GM23338 (cell line): ENCODE measurements at regions not wholly inside any gene's neighbourhood (a gene's known extent, or its start where the extent isn't known, plus 50 kb on each side); places are given as distances from the start of the nearest gene placed in this dataset.

Source experiments
- ATAC-seq: fragments of 200-7000 bp; cut with Tn5 transposase; 3 replicates; pipeline ENCODE4 v1.9.1; 2020
- DNase-seq: peaks from one replicate; pipeline ENCODE4 v3.0.0-alpha.2; 2015; ENCODE audit warnings: low spot score
- H2AFZ ChIP-seq: fragments of 200-600 bp; sonication (generic); 2 replicates; pipeline ENCODE4 v1.8.0; 2016; ENCODE audit warnings: antibody characterized with exemption, mild to moderate bottlenecking, moderate library complexity
- H3F3A ChIP-seq: fragments of 200-600 bp; sonication (generic); replicated peaks from 2 replicates; pipeline ENCODE4 v1.8.0; 2017; ENCODE audit warnings: antibody characterized with exemption, mixed run types, low read depth
- H3K27ac ChIP-seq: fragments of 200-600 bp; sonication (generic); 2 replicates; pipeline ENCODE4 v1.6.1; 2016; ENCODE audit warnings: low read depth
- H3K27me3 ChIP-seq: fragments of 200-600 bp; sonication (generic); 2 replicates; pipeline ENCODE4 v1.8.0; 2016; ENCODE audit warnings: mild to moderate bottlenecking, mixed run types, moderate library complexity; ENCODE audit not compliant: insufficient read depth
- H3K36me3 ChIP-seq: fragments of 200-600 bp; sonication (generic); 2 replicates; pipeline ENCODE4 v1.8.0; 2016; ENCODE audit warnings: mild to moderate bottlenecking; ENCODE audit not compliant: insufficient read depth
- H3K4me1 ChIP-seq: fragments of 200-600 bp; sonication (generic); 2 replicates; pipeline ENCODE4 v1.8.0; 2016; ENCODE audit warnings: mild to moderate bottlenecking, moderate library complexity; ENCODE audit not compliant: insufficient read depth
- H3K4me2 ChIP-seq: fragments of 200-600 bp; sonication (generic); 2 replicates; pipeline ENCODE4 v1.7.1; 2017; ENCODE audit warnings: mixed run types
- H3K4me3 ChIP-seq: fragments of 200-600 bp; sonication (generic); 2 replicates; pipeline ENCODE4 v1.6.1; 2016; ENCODE audit warnings: mixed run types
- H3K79me2 ChIP-seq: fragments of 200-600 bp; sonication (generic); replicated peaks from 2 replicates; pipeline ENCODE4 v1.8.0; 2017; ENCODE audit warnings: mild to moderate bottlenecking; ENCODE audit not compliant: insufficient read depth
- H3K9me2 ChIP-seq: fragments of 200-600 bp; sonication (generic); 2 replicates; pipeline ENCODE4 v1.8.0; 2017; ENCODE audit not compliant: insufficient read depth
- H4K20me1 ChIP-seq: fragments of 200-600 bp; sonication (generic); replicated peaks from 2 replicates; pipeline ENCODE4 v1.8.0; 2017; ENCODE audit warnings: mild to moderate bottlenecking; ENCODE audit not compliant: insufficient read depth
- H3K27ac Mint-ChIP-seq: 2 replicates; pipeline ENCODE4 v1.8.0; 2020; ENCODE audit warnings: inconsistent platforms, mild to moderate bottlenecking, moderate library complexity, mixed read lengths
- H3K27me3 Mint-ChIP-seq: 3 replicates; pipeline ENCODE4 v1.8.0; 2022; ENCODE audit warnings: low read depth, mild to moderate bottlenecking, moderate library complexity, mixed read lengths, inconsistent platforms; ENCODE audit not compliant: insufficient read depth, poor library complexity
- H3K36me3 Mint-ChIP-seq: 3 replicates; pipeline ENCODE4 v1.8.0; 2021; ENCODE audit warnings: low read depth, mild to moderate bottlenecking, inconsistent platforms, moderate library complexity, mixed read lengths
- H3K4me1 Mint-ChIP-seq: 3 replicates; pipeline ENCODE4 v1.8.0; 2020; ENCODE audit warnings: mild to moderate bottlenecking, inconsistent platforms, mixed read lengths
- H3K4me3 Mint-ChIP-seq: 3 replicates; pipeline ENCODE4 v1.8.0; 2021; ENCODE audit warnings: moderate library complexity, mild to moderate bottlenecking, inconsistent platforms, mixed read lengths
- H3K9me3 Mint-ChIP-seq: 3 replicates; pipeline ENCODE4 v1.8.0; 2020; ENCODE audit warnings: moderate library complexity, mild to moderate bottlenecking, inconsistent platforms, mixed read lengths
- CREB1 ChIP-seq: fragments of 250-450 bp; sonication (Bioruptor Pico); IDR thresholded peaks from 2 replicates; pipeline ENCODE4 v1.5.0; 2020; ENCODE audit warnings: low read depth, mild to moderate bottlenecking, moderate library complexity
- EZH2 ChIP-seq: fragments of 200-600 bp; sonication (generic); IDR thresholded peaks from one replicate; pipeline ENCODE4 v1.8.0; 2017; ENCODE audit warnings: antibody characterized with exemption, mild to moderate bottlenecking, low read depth; ENCODE audit not compliant: unreplicated experiment
- EZH2phosphoT487 ChIP-seq: fragments of 200-600 bp; sonication (generic); IDR thresholded peaks from one replicate; pipeline ENCODE4 v1.8.1; 2018; ENCODE audit warnings: antibody characterized with exemption; ENCODE audit not compliant: unreplicated experiment
- JUNB ChIP-seq: IDR thresholded peaks from one replicate; pipeline ENCODE4 v1.6.1; 2016; ENCODE audit warnings: antibody characterized with exemption; ENCODE audit not compliant: unreplicated experiment
- POLR2AphosphoS5 ChIP-seq: IDR thresholded peaks from 2 replicates; pipeline ENCODE4 v1.6.1; 2016; ENCODE audit warnings: antibody characterized with exemption, low read depth
- TF ChIP-seq, protein P1 (sequence below), 2 experiments: fragments of 200-600 bp in 1 of 2; sonication (generic) in 1 of 2; conservative IDR thresholded peaks; 2 replicates each; pipeline versions ENCODE4 v1.5.1 to v1.6.1; 2016 to 2017; ENCODE audit warnings: antibody characterized with exemption in 2 of 2, low read depth in 2 of 2, mild to moderate bottlenecking in 2 of 2, moderate library complexity in 1 of 2
- TF ChIP-seq, protein P2 (sequence below): fragments of 250-450 bp; sonication (Bioruptor Pico); IDR thresholded peaks from 2 replicates; pipeline ENCODE4 v1.5.0; 2020; ENCODE audit warnings: mild to moderate bottlenecking, moderate library complexity
- TF ChIP-seq, protein P3 (sequence below): IDR thresholded peaks from one replicate; pipeline ENCODE4 v1.6.1; 2018; ENCODE audit warnings: antibody characterized with exemption; ENCODE audit not compliant: unreplicated experiment

DNA sequence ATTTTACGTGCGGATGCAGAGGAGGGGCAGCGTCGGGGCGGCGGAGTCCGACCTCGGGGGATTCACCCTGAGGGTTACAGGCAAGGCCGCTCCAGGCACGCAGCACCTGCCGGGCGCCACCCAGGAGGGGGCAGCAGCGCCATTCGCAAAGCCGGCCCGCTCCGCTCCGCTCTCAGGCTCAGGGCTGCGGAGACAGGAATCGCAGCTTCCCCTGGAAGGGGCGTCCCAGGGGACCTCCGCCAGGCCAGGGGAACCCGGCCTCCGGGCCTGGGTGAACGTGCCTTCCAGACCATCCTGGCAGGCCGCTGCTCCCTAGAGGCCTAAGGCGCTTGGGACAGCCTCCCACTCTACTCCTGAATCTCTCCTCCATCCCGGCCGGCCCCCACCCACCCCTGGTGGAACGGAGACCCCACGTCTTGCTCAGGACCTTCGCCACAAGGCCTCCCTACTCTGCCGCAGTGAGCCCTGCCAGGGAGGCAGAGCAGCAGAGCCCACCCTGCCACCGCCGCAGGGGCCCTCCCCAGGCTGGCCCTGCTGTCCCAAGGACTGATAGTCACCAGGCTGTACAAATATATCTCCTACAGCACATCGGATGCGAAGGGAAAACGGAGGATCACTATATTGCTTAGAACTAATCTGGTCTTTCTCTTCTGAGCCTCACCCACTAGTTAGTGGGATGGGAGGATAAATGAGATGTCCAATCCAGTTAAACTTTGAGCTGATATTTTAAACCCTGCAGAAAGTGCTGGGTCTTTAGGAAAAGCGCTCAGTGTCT lies 115.0 kb downstream of the SMIM20 start:
- H2AFZ ChIP-seq = no peak overlapping the region
- Mint-ChIP-seq H3K9me3 (peaks cover 12% of the 10 kb centered on the region), H3K4me1 (peaks cover 37% of the 10 kb centered on the region), H3K27me3 (peaks cover 10% of the 10 kb centered on the region), H3K27ac (peak overlapping the region; percentile 96), H3K36me3 (peaks cover 14% of the 10 kb centered on the region), H3K4me3 (peak overlapping the region; percentile 66)
- peaks cover 24% of the 10 kb centered on the region for H3K4me1 ChIP-seq
- 0 out of 2 replicates have a peak, but pooled peaks cover 2% of the 10 kb centered on the region for H3K9me2 ChIP-seq
- H4K20me1 ChIP-seq = no peaks in the 10 kb centered on the region
- DNase-seq = peak; percentile 26
- peak overlapping the region; percentile 93 for H3K4me2 ChIP-seq
- H3K36me3 ChIP-seq = no peaks in the 10 kb centered on the region
- peaks cover 22% of the 10 kb centered on the region for H3F3A ChIP-seq
- H3K4me3 ChIP-seq = peak overlapping the region; percentile 74
- peak; percentile 79 for ATAC-seq
- no peak for TF ChIP-seq JUNB
- TF ChIP-seq EZH2phosphoT487 = no peak
- TF ChIP-seq, protein P1, sequence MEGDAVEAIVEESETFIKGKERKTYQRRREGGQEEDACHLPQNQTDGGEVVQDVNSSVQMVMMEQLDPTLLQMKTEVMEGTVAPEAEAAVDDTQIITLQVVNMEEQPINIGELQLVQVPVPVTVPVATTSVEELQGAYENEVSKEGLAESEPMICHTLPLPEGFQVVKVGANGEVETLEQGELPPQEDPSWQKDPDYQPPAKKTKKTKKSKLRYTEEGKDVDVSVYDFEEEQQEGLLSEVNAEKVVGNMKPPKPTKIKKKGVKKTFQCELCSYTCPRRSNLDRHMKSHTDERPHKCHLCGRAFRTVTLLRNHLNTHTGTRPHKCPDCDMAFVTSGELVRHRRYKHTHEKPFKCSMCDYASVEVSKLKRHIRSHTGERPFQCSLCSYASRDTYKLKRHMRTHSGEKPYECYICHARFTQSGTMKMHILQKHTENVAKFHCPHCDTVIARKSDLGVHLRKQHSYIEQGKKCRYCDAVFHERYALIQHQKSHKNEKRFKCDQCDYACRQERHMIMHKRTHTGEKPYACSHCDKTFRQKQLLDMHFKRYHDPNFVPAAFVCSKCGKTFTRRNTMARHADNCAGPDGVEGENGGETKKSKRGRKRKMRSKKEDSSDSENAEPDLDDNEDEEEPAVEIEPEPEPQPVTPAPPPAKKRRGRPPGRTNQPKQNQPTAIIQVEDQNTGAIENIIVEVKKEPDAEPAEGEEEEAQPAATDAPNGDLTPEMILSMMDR (conservative IDR thresholded peaks at IDR 0.05; ENCODE audit: low read depth in 2 of 2) = peak; percentile 57 to 86
- peak; percentile 36; the same call in 1 of the 2 replicates for TF ChIP-seq CREB1 (CRISPR knock-in tag)
- TF ChIP-seq POLR2AphosphoS5 = peak; percentile 61
- peak overlapping the region; percentile 99 for H3K27ac ChIP-seq
- no peaks in the 10 kb centered on the region for H3K27me3 ChIP-seq
- H3K79me2 ChIP-seq = no peaks in the 10 kb centered on the region; the same call in 1 of the 2 replicates

DNA sequence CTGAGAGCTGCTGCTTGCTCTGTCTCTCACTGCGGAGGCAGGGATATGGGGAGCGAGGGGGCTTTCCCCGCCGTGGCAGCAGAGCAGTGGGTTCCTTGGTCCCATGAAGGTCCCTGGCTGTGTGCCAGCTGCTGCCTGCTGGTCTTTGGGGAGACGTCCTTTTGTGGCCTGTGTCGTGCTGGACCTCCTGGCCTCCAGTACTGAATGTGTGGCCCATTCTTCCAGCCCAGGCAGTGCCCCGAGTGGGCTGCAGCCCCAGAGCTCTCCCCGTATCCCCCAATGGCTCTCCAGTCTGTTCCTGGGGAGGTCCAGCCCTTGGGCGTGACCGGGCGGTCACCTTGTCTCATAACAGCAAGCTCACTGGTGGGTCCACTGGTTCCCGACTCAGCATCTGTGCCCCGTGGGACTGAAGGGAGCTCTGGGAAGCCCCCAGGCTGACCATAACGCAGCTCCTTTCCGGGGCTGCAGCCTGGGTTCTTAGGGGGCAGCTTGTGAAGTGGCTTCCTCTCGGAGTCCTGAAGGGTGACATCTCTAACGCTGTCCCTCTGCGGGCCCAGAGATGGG lies 115.6 kb downstream of the SMIM20 start:
- peak overlapping the region; percentile 64 for H3K4me3 Mint-ChIP-seq
- peak overlapping the region; percentile 96 for H3K27ac Mint-ChIP-seq
- DNase-seq (no peak), ATAC-seq (peak; percentile 11)
- H3K36me3 Mint-ChIP-seq = peaks cover 17% of the 10 kb centered on the region
- H3K9me3 Mint-ChIP-seq = peaks cover 12% of the 10 kb centered on the region
- Histone ChIP-seq H4K20me1 (no peaks in the 10 kb centered on the region), H3K79me2 (no peaks in the 10 kb centered on the region; the same call in 1 of the 2 replicates), H3K27ac (peak overlapping the region; percentile 99), H3K4me2 (peak overlapping the region; percentile 93), H2AFZ (no peak overlapping the region), H3K4me3 (peak overlapping the region; percentile 74), H3K9me2 (0 out of 2 replicates have a peak, but pooled peaks cover 2% of the 10 kb centered on the region), H3K27me3 (no peaks in the 10 kb centered on the region), H3K4me1 (peaks cover 24% of the 10 kb centered on the region), H3F3A (peaks cover 22% of the 10 kb centered on the region), H3K36me3 (no peaks in the 10 kb centered on the region)
- H3K4me1 Mint-ChIP-seq = peaks cover 37% of the 10 kb centered on the region
- no peak for TF ChIP-seq EZH2
- no peak for TF ChIP-seq CREB1 (CRISPR knock-in tag)
- TF ChIP-seq POLR2AphosphoS5 = peak; percentile 8; the same call in 1 of the 2 replicates
- TF ChIP-seq, protein P2, sequence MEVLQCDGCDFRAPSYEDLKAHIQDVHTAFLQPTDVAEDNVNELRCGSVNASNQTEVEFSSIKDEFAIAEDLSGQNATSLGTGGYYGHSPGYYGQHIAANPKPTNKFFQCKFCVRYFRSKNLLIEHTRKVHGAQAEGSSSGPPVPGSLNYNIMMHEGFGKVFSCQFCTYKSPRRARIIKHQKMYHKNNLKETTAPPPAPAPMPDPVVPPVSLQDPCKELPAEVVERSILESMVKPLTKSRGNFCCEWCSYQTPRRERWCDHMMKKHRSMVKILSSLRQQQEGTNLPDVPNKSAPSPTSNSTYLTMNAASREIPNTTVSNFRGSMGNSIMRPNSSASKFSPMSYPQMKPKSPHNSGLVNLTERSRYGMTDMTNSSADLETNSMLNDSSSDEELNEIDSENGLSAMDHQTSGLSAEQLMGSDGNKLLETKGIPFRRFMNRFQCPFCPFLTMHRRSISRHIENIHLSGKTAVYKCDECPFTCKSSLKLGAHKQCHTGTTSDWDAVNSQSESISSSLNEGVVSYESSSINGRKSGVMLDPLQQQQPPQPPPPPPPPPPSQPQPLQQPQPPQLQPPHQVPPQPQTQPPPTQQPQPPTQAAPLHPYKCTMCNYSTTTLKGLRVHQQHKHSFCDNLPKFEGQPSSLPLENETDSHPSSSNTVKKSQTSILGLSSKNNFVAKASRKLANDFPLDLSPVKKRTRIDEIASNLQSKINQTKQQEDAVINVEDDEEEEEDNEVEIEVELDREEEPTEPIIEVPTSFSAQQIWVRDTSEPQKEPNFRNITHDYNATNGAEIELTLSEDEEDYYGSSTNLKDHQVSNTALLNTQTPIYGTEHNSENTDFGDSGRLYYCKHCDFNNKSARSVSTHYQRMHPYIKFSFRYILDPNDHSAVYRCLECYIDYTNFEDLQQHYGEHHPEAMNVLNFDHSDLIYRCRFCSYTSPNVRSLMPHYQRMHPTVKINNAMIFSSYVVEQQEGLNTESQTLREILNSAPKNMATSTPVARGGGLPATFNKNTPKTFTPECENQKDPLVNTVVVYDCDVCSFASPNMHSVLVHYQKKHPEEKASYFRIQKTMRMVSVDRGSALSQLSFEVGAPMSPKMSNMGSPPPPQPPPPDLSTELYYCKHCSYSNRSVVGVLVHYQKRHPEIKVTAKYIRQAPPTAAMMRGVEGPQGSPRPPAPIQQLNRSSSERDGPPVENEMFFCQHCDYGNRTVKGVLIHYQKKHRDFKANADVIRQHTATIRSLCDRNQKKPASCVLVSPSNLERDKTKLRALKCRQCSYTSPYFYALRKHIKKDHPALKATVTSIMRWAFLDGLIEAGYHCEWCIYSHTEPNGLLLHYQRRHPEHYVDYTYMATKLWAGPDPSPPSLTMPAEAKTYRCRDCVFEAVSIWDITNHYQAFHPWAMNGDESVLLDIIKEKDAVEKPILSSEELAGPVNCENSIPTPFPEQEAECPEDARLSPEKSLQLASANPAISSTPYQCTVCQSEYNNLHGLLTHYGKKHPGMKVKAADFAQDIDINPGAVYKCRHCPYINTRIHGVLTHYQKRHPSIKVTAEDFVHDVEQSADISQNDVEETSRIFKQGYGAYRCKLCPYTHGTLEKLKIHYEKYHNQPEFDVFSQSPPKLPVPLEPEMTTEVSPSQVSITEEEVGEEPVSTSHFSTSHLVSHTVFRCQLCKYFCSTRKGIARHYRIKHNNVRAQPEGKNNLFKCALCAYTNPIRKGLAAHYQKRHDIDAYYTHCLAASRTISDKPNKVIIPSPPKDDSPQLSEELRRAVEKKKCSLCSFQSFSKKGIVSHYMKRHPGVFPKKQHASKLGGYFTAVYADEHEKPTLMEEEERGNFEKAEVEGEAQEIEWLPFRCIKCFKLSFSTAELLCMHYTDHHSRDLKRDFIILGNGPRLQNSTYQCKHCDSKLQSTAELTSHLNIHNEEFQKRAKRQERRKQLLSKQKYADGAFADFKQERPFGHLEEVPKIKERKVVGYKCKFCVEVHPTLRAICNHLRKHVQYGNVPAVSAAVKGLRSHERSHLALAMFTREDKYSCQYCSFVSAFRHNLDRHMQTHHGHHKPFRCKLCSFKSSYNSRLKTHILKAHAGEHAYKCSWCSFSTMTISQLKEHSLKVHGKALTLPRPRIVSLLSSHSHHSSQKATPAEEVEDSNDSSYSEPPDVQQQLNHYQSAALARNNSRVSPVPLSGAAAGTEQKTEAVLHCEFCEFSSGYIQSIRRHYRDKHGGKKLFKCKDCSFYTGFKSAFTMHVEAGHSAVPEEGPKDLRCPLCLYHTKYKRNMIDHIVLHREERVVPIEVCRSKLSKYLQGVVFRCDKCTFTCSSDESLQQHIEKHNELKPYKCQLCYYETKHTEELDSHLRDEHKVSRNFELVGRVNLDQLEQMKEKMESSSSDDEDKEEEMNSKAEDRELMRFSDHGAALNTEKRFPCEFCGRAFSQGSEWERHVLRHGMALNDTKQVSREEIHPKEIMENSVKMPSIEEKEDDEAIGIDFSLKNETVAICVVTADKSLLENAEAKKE = no peak
- TF ChIP-seq, protein P3, sequence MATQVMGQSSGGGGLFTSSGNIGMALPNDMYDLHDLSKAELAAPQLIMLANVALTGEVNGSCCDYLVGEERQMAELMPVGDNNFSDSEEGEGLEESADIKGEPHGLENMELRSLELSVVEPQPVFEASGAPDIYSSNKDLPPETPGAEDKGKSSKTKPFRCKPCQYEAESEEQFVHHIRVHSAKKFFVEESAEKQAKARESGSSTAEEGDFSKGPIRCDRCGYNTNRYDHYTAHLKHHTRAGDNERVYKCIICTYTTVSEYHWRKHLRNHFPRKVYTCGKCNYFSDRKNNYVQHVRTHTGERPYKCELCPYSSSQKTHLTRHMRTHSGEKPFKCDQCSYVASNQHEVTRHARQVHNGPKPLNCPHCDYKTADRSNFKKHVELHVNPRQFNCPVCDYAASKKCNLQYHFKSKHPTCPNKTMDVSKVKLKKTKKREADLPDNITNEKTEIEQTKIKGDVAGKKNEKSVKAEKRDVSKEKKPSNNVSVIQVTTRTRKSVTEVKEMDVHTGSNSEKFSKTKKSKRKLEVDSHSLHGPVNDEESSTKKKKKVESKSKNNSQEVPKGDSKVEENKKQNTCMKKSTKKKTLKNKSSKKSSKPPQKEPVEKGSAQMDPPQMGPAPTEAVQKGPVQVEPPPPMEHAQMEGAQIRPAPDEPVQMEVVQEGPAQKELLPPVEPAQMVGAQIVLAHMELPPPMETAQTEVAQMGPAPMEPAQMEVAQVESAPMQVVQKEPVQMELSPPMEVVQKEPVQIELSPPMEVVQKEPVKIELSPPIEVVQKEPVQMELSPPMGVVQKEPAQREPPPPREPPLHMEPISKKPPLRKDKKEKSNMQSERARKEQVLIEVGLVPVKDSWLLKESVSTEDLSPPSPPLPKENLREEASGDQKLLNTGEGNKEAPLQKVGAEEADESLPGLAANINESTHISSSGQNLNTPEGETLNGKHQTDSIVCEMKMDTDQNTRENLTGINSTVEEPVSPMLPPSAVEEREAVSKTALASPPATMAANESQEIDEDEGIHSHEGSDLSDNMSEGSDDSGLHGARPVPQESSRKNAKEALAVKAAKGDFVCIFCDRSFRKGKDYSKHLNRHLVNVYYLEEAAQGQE = no peak
- peaks cover 10% of the 10 kb centered on the region for H3K27me3 Mint-ChIP-seq
